HG03432 (cell line): ENCODE measurements at regions not wholly inside any gene's neighbourhood (a gene's known extent, or its start where the extent isn't known, plus 50 kb on each side); places are given as distances from the start of the nearest gene placed in this dataset.
"Not testable (repeated sequence)": the region's sequence is repeated elsewhere in the genome, so short reads cannot be mapped to it uniquely, and the experiment has no call there.

Experiments used
- ATAC-seq: cut with Tn5 transposase; IDR thresholded peaks from one replicate; pipeline ENCODE4 v1.9.1; 2021; ENCODE audit warnings: mild to moderate bottlenecking, moderate library complexity; ENCODE audit not compliant: unreplicated experiment

GRCh38 chr5:130514984-130515690 lies 610.9 kb downstream of the CHSY3 start:
- ATAC-seq, result no peak

GRCh38 chr5:130502702-130503101 lies 598.4 kb downstream of the CHSY3 start:
- ATAC-seq, result no peak

GRCh38 chr5:130501151-130501865 lies 597.0 kb downstream of the CHSY3 start:
- ATAC-seq, result no peak

- not testable (repeated sequence) for ATAC-seq
These were observed 596.2 kb downstream of the CHSY3 start for GRCh38 chr5:130500495-130500894.

- ATAC-seq, result no peak
These were observed 592.0 kb downstream of the CHSY3 start for GRCh38 chr5:130496215-130496614.

GRCh38 chr5:130488252-130488651 lies 584.0 kb downstream of the CHSY3 start:
- ATAC-seq, result no peak

- no peak for ATAC-seq
These were observed 575.0 kb downstream of the CHSY3 start for GRCh38 chr5:130479045-130479804.

GRCh38 chr5:130476325-130476724 lies 572.1 kb downstream of the CHSY3 start:
- no peak for ATAC-seq

- ATAC-seq, result no peak
These were observed 558.3 kb downstream of the CHSY3 start for GRCh38 chr5:130462516-130462915.

- ATAC-seq, result no peak
These were observed 550.9 kb downstream of the CHSY3 start for GRCh38 chr5:130455175-130455574.

GRCh38 chr5:130452744-130453143 lies 548.5 kb downstream of the CHSY3 start:
- ATAC-seq, result no peak

GRCh38 chr5:130436430-130436829 lies 532.2 kb downstream of the CHSY3 start:
- no peak for ATAC-seq

GRCh38 chr5:130427222-130427955 lies 523.1 kb downstream of the CHSY3 start:
- no peak for ATAC-seq

- ATAC-seq, result no peak
These were observed 521.2 kb downstream of the CHSY3 start for GRCh38 chr5:130425424-130425823.

- no peak for ATAC-seq
These were observed 520.1 kb downstream of the CHSY3 start for GRCh38 chr5:130424341-130424740.

GRCh38 chr5:130402906-130403305 lies 498.6 kb downstream of the CHSY3 start:
- no peak for ATAC-seq

GRCh38 chr5:130400091-130400490 lies 495.8 kb downstream of the CHSY3 start:
- ATAC-seq, result no peak

- ATAC-seq, result no peak
These were observed 494.6 kb downstream of the CHSY3 start for GRCh38 chr5:130398825-130399224.

GRCh38 chr5:130397727-130398126 lies 493.5 kb downstream of the CHSY3 start:
- ATAC-seq, result not testable (repeated sequence)

GRCh38 chr5:130397132-130397531 lies 492.9 kb downstream of the CHSY3 start:
- ATAC-seq, result no peak

- not testable (repeated sequence) for ATAC-seq
These were observed 487.5 kb downstream of the CHSY3 start for GRCh38 chr5:130391727-130392264.
